NCI-H748 (cell line): ENCODE measurements at regions not wholly inside any gene's neighbourhood (a gene's known extent, or its start where the extent isn't known, plus 50 kb on each side); places are given as distances from the start of the nearest gene placed in this dataset.

Source experiments
- DNase-seq: peaks from one replicate; lab custom pipeline; 2025; ENCODE audit not compliant: unreplicated experiment; lab: John Stamatoyannopoulos, UW

DNA sequence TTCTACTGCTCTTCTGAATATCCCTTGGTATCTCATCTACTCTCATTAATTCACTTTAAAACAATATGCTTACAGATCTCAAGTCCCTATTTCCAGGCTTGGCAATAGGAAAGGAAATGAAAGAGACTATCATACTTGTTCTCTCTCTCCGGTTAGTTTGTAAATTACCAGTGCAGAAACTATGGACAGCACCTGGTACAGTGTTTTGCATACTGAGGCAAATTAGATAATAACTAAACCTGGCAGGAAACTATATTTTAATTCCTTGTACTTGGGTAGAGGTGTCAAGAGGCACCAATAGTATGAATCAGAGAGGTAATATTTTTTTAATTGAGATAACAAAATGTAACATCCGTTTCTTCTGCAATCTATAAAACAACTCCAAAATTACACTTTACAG is 97.7 kb upstream of the TMEM196 start:
- DNase-seq = no peak

DNA sequence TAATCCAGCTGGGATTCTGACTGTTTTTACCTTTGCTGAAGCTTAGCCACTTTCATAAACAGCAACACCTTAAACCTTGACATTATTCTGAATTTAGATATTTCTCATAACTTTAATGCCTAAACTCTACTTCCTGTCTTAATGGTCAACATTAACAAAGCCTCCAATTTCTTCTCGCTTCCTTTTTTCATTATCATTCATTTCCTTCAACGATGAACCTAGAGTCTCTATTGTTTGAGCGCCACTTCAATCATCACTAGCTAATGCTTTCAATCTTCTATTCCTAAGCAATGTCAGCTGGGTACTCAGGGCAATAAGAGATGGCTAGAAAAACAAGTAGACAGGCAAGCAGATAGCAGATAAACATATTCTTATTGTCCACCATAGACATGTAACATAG is 96.6 kb upstream of the TMEM196 start:
- DNase-seq = no peak

DNA sequence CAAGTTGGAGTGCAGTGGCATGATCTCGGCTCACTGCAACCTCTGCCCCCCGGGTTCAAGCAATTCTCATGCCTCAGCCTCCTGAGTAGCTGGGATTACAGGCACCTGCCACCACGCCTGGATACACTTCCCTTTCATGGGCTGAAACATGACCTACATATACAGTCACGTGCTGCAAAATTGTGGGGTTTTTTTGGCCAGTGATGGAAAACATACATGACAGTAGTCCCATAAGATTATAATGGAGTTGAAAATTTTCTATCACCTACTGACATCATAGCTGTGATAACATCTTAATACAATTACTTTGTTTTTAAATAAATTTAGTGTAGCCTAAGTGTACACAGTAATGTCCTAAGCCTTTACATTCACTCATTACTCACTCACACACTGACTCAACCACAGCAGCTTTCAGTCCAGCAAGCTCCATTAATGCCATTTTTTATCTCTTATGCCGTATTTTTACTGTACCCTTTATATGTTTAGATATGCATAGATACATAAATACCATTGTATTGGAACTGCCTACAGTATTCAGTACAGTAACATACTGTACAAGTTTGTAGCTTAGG is 79.9 kb upstream of the TMEM196 start:
- no peak for DNase-seq

DNA sequence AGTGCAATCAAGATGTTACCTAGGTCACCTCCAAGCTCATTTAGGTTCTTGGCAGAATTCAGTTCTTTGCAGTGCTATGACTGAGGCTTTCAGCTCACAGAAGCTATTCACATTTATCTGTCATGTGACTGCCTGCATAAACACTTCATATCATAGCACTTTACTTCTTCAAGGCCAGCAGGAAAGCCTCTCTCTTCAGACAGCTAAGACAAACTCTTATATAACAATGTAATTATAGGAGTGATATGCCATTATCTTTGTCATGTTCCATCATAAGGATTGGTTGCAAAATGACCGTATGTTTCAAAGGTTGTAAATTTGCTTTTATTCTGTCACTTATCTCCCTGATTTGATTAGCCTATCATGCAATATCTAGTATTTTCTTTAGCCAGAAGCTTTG is 78.8 kb upstream of the TMEM196 start:
- DNase-seq = no peak

DNA sequence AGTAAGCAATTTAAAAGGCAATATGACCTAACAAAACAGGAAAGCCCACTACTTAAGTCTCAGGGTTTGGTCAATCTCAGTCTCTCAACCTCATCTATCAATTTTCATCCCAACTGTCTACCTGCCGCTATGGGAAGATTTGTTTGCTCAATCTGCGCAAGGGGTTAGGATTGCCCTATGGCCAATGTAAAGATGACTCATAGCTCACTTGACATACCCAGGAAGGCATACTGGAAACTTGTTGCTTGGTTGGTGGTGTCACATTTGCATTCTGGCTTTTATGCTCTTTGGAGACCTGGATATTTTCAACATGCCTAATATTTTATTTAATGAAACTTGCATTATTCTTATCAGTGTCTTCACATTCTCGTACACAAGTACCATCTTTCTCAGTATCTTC is 78.1 kb upstream of the TMEM196 start:
- no peak for DNase-seq

DNA sequence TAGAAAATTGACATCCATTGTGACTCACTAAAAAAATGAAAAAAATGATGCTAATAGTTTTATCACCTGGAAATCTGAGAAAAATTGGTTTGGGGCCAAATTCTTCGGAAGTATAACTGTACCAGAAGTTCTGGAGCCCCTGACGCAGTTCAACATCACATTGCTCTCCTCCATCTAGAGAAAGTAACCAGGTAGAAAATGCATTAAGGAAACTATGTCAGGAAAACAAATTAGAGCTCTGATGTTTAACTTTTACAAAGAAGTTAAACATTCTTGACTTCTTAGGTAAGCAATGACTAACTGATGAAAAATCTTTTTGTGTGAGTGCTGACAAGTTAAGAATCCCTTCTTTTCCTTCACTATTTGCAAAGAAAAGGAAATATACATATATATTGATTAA is 61.1 kb upstream of the TMEM196 start:
- no peak for DNase-seq

DNA sequence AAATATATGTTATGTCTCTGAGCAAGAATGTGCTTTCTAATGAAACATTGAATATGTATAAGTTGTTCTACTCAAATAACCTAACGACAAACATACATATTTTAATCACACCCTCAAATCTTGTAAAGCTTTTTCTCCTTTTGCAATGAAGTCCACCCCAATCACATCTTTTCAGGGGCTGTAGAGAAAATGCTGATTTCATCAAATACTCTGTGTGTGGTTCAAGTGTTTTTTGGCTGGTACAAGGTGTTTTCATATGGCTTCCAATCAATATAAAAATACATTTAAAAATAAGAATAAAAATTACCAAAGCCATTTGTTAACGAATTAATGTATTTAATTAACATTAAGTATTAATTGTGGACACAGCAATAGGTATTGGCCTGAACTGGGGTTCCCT is 57.2 kb upstream of the TMEM196 start:
- DNase-seq = no peak
